ENCODE measurements at regions not wholly inside any gene's neighbourhood (a gene's known extent, or its start where the extent isn't known, plus 50 kb on each side); places are given as distances from the start of the nearest gene placed in this dataset.
"Not testable (repeated sequence)": the region's sequence is repeated elsewhere in the genome, so short reads cannot be mapped to it uniquely, and the experiment has no call there.

- H3K9me3 ChIP-seq (ENCODE audit: control insufficient read depth, insufficient read depth, low read length); POLR2A ChIA-PET (ENCODE audit: unreplicated experiment); H2BK120ac ChIP-seq (ENCODE audit: low read depth, low read length): not testable (repeated sequence)
Observed at GRCh38 chr5:104033186-104033585, 470.6 kb upstream of the NUDT12 start.

More at GRCh38 chr5:104033186-104033585, 470.6 kb upstream of the NUDT12 start:
- H3K27me3 ChIP-seq (ENCODE audit: control insufficient read depth, insufficient read depth, low read length); H3K27ac ChIP-seq (ENCODE audit: insufficient read depth, low read length); H3K9me1 ChIP-seq (ENCODE audit: insufficient read depth, low read length); H4K20me1 ChIP-seq (ENCODE audit: insufficient read depth, low read length); H3K79me1 ChIP-seq (ENCODE audit: low read depth in 1 of 2, low read length in 2 of 2); H3K23ac ChIP-seq (ENCODE audit: low read depth, low read length); intact Hi-C loops (cut with micrococcal nuclease); H3K4ac ChIP-seq (ENCODE audit: low read depth, low read length); H3K14ac ChIP-seq (replicated peaks; ENCODE audit: low read depth, low read length); H4K5ac ChIP-seq (ENCODE audit: low read depth, low read length); H4K8ac ChIP-seq (ENCODE audit: low read depth in 2 of 2, low read length in 2 of 2); H2BK15ac ChIP-seq (ENCODE audit: low read depth, low read length); H3K18ac ChIP-seq (ENCODE audit: low read depth, low read length); H2AK9ac ChIP-seq (replicated peaks; ENCODE audit: low read depth, low read length, poor library complexity); H2BK5ac ChIP-seq (ENCODE audit: low read depth, low read length, poor library complexity, severe bottlenecking); CTCF ChIA-PET; DNase-seq; dilution Hi-C loops (cut with HindIII; ENCODE audit: low sequenced_read_pairs, unreplicated experiment); H2AK5ac ChIP-seq (ENCODE audit: low read depth, low read length); BruUV-seq (replicated peaks); H3K4me2 ChIP-seq (ENCODE audit: low read depth, low read length); H3K36me3 ChIP-seq (ENCODE audit: control insufficient read depth, insufficient read depth, low read length); H2BK20ac ChIP-seq (ENCODE audit: low read depth, low read length); ATAC-seq (ENCODE audit: low read depth); H3K4me3 ChIP-seq (ENCODE audit: insufficient read depth, low read depth, low read length); H3K4me1 ChIP-seq (ENCODE audit: control insufficient read depth, insufficient read depth, low read length); H2AFZ ChIP-seq (replicated peaks; ENCODE audit: low read length, poor library complexity); in situ Hi-C loops (cut with MboI; ENCODE audit: low sequenced_read_pairs); H4K91ac ChIP-seq (ENCODE audit: insufficient read depth, low read depth, low read length); H3K9ac ChIP-seq (ENCODE audit: low read depth, low read length); H3K56ac ChIP-seq (ENCODE audit: extremely low read depth, insufficient read depth, low read length): not testable (repeated sequence)
- 33% methylated on average over 1 of the region's 4 CpGs; no CpG with 5 or more reads in 1 of the 2 experiments for WGBS, 2 experiments (ENCODE audit: extremely low coverage in 2 of 2, insufficient read length in 1 of 2)

Measured in IMR-90 (cell line).